ENCODE measurements at regions not wholly inside any gene's neighbourhood (a gene's known extent, or its start where the extent isn't known, plus 50 kb on each side); places are given as distances from the start of the nearest gene placed in this dataset.

GRCh38 chr9:95746408-95747180 lies 128.9 kb upstream of the ERCC6L2 start:
- Histone ChIP-seq H3K9ac (ENCODE audit: low read depth, low read length) (no peak overlapping the region), H3K27ac (ENCODE audit: low read depth, low read length) (no peak overlapping the region), H3K4me1 (ENCODE audit: insufficient read depth, low read length) (no peaks in the 10 kb centered on the region), H3K4me3 (ENCODE audit: low read length) (no peak overlapping the region), H3K27me3 (ENCODE audit: insufficient read depth, low read length) (peaks cover 5% of the 10 kb centered on the region; the same call in 1 of the 2 replicates), H3K36me3 (ENCODE audit: insufficient read depth, low read length) (no peaks in the 10 kb centered on the region), H3K9me3 (ENCODE audit: insufficient read depth, low read depth, low read length) (no peaks in the 10 kb centered on the region)
- WGBS: 93% methylated on average over 4 of the region's 4 CpGs

- no peak overlapping the region for H3K27ac ChIP-seq (ENCODE audit: low read depth, low read length)
- no peak overlapping the region for H3K4me3 ChIP-seq (ENCODE audit: low read length)
- no peaks in the 10 kb centered on the region for H3K36me3 ChIP-seq (ENCODE audit: insufficient read depth, low read length)
- no peaks in the 10 kb centered on the region for H3K4me1 ChIP-seq (ENCODE audit: insufficient read depth, low read length)
- no peak overlapping the region for H3K9ac ChIP-seq (ENCODE audit: low read depth, low read length)
- H3K27me3 ChIP-seq (ENCODE audit: insufficient read depth, low read length): no peaks in the 10 kb centered on the region
- WGBS: 66% methylated on average over 5 of the region's 6 CpGs
- no peaks in the 10 kb centered on the region for H3K9me3 ChIP-seq (ENCODE audit: insufficient read depth, low read depth, low read length)
Observed at GRCh38 chr9:95742821-95743220, 132.7 kb upstream of the ERCC6L2 start.

GRCh38 chr9:95741631-95742030 lies 133.9 kb upstream of the ERCC6L2 start:
- H3K4me1 ChIP-seq (ENCODE audit: insufficient read depth, low read length): no peaks in the 10 kb centered on the region
- no peaks in the 10 kb centered on the region for H3K9me3 ChIP-seq (ENCODE audit: insufficient read depth, low read depth, low read length)
- no peak overlapping the region for H3K9ac ChIP-seq (ENCODE audit: low read depth, low read length)
- no peaks in the 10 kb centered on the region for H3K36me3 ChIP-seq (ENCODE audit: insufficient read depth, low read length)
- H3K4me3 ChIP-seq (ENCODE audit: low read length): no peak overlapping the region
- H3K27ac ChIP-seq (ENCODE audit: low read depth, low read length): no peak overlapping the region
- WGBS: 77% methylated on average over 1 of the region's 2 CpGs
- H3K27me3 ChIP-seq (ENCODE audit: insufficient read depth, low read length): no peaks in the 10 kb centered on the region

GRCh38 chr9:95740217-95741004 lies 135.1 kb upstream of the ERCC6L2 start:
- Histone ChIP-seq H3K4me1 (ENCODE audit: insufficient read depth, low read length) (no peaks in the 10 kb centered on the region), H3K9me3 (ENCODE audit: insufficient read depth, low read depth, low read length) (no peaks in the 10 kb centered on the region), H3K27me3 (ENCODE audit: insufficient read depth, low read length) (no peaks in the 10 kb centered on the region), H3K27ac (ENCODE audit: low read depth, low read length) (no peak overlapping the region), H3K36me3 (ENCODE audit: insufficient read depth, low read length) (no peaks in the 10 kb centered on the region), H3K4me3 (ENCODE audit: low read length) (no peak overlapping the region), H3K9ac (ENCODE audit: low read depth, low read length) (no peak overlapping the region)
- WGBS: 85% methylated on average over 9 of the region's 11 CpGs

GRCh38 chr9:95738438-95738837 lies 137.1 kb upstream of the ERCC6L2 start:
- H3K27me3 ChIP-seq (ENCODE audit: insufficient read depth, low read length): no peaks in the 10 kb centered on the region
- no peak overlapping the region for H3K27ac ChIP-seq (ENCODE audit: low read depth, low read length)
- H3K36me3 ChIP-seq (ENCODE audit: insufficient read depth, low read length): no peaks in the 10 kb centered on the region
- no peak overlapping the region for H3K4me3 ChIP-seq (ENCODE audit: low read length)
- no peaks in the 10 kb centered on the region for H3K4me1 ChIP-seq (ENCODE audit: insufficient read depth, low read length)
- WGBS: 89% methylated on average over 10 of the region's 10 CpGs
- no peaks in the 10 kb centered on the region for H3K9me3 ChIP-seq (ENCODE audit: insufficient read depth, low read depth, low read length)
- H3K9ac ChIP-seq (ENCODE audit: low read depth, low read length): no peak overlapping the region

- Histone ChIP-seq H3K4me3 (ENCODE audit: low read length) (no peak overlapping the region), H3K9ac (ENCODE audit: low read depth, low read length) (no peak overlapping the region), H3K4me1 (ENCODE audit: insufficient read depth, low read length) (no peaks in the 10 kb centered on the region), H3K27me3 (ENCODE audit: insufficient read depth, low read length) (no peaks in the 10 kb centered on the region), H3K9me3 (ENCODE audit: insufficient read depth, low read depth, low read length) (no peaks in the 10 kb centered on the region), H3K36me3 (ENCODE audit: insufficient read depth, low read length) (no peaks in the 10 kb centered on the region), H3K27ac (ENCODE audit: low read depth, low read length) (no peak overlapping the region)
- 80% methylated on average over 15 of the region's 15 CpGs for WGBS
Observed at GRCh38 chr9:95736891-95737522, 138.5 kb upstream of the ERCC6L2 start.

GRCh38 chr9:95736370-95736769 lies 139.1 kb upstream of the ERCC6L2 start:
- Histone ChIP-seq H3K36me3 (ENCODE audit: insufficient read depth, low read length) (no peaks in the 10 kb centered on the region), H3K4me3 (ENCODE audit: low read length) (no peak overlapping the region), H3K27me3 (ENCODE audit: insufficient read depth, low read length) (no peaks in the 10 kb centered on the region), H3K27ac (ENCODE audit: low read depth, low read length) (no peak overlapping the region), H3K4me1 (ENCODE audit: insufficient read depth, low read length) (no peaks in the 10 kb centered on the region), H3K9ac (ENCODE audit: low read depth, low read length) (no peak overlapping the region), H3K9me3 (ENCODE audit: insufficient read depth, low read depth, low read length) (no peaks in the 10 kb centered on the region)
- 70% methylated on average over 3 of the region's 5 CpGs for WGBS

- 96% methylated on average over 1 of the region's 1 CpG for WGBS
Observed at GRCh38 chr9:95735701-95736100, 139.8 kb upstream of the ERCC6L2 start.

GRCh38 chr9:95733741-95734666 lies 141.5 kb upstream of the ERCC6L2 start:
- Histone ChIP-seq H3K9me3 (ENCODE audit: insufficient read depth, low read depth, low read length) (no peaks in the 10 kb centered on the region), H3K4me1 (ENCODE audit: insufficient read depth, low read length) (no peaks in the 10 kb centered on the region), H3K9ac (ENCODE audit: low read depth, low read length) (no peak overlapping the region), H3K4me3 (ENCODE audit: low read length) (no peak overlapping the region), H3K36me3 (ENCODE audit: insufficient read depth, low read length) (no peaks in the 10 kb centered on the region), H3K27me3 (ENCODE audit: insufficient read depth, low read length) (no peaks in the 10 kb centered on the region), H3K27ac (ENCODE audit: low read depth, low read length) (no peak overlapping the region)
- 82% methylated on average over 11 of the region's 12 CpGs for WGBS

More at GRCh38 chr9:95735701-95736100, 139.8 kb upstream of the ERCC6L2 start:
- Histone ChIP-seq H3K36me3 (ENCODE audit: insufficient read depth, low read length) (no peaks in the 10 kb centered on the region), H3K27ac (ENCODE audit: low read depth, low read length) (no peak overlapping the region), H3K9ac (ENCODE audit: low read depth, low read length) (no peak overlapping the region), H3K9me3 (ENCODE audit: insufficient read depth, low read depth, low read length) (no peaks in the 10 kb centered on the region), H3K4me3 (ENCODE audit: low read length) (no peak overlapping the region), H3K4me1 (ENCODE audit: insufficient read depth, low read length) (no peaks in the 10 kb centered on the region), H3K27me3 (ENCODE audit: insufficient read depth, low read length) (no peaks in the 10 kb centered on the region)

- no peaks in the 10 kb centered on the region for H3K4me1 ChIP-seq (ENCODE audit: insufficient read depth, low read length)
- no peak overlapping the region for H3K9ac ChIP-seq (ENCODE audit: low read depth, low read length)
- H3K27me3 ChIP-seq (ENCODE audit: insufficient read depth, low read length): no peaks in the 10 kb centered on the region
- no peaks in the 10 kb centered on the region for H3K36me3 ChIP-seq (ENCODE audit: insufficient read depth, low read length)
- H3K27ac ChIP-seq (ENCODE audit: low read depth, low read length): no peak overlapping the region
- no peak overlapping the region for H3K4me3 ChIP-seq (ENCODE audit: low read length)
- H3K9me3 ChIP-seq (ENCODE audit: insufficient read depth, low read depth, low read length): no peaks in the 10 kb centered on the region
- WGBS: 92% methylated on average over 6 of the region's 6 CpGs
Observed at GRCh38 chr9:95732802-95733688, 142.4 kb upstream of the ERCC6L2 start.
